ENCODE measurements at regions not wholly inside any gene's neighbourhood (a gene's known extent, or its start where the extent isn't known, plus 50 kb on each side); places are given as distances from the start of the nearest gene placed in this dataset.

DNA sequence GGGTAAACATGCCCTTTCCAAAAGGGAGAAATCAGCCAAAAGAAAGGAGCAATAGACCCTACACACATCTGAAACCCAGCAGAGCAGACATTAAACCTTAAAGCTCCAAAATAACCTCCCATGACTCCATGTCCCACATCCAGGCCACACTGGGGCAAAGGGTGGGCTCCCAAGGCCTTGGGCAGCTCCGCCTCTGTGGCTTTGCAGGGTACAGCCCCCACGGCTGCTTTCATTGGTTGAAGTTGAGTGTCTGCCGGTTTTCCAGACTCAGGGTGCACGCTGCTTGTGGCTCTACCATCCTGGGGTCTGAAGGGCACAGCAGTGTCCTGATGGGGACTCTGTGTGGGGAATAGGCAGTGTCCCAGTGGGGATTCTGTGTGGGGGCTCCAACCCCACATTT is 146.5 kb downstream of the ZDHHC21 start:
- no peak overlapping the region for H3K27ac ChIP-seq (ENCODE audit: low read length)
- no peak overlapping the region for H3K9ac ChIP-seq (ENCODE audit: low read length)
- no peak for TF ChIP-seq EZH2 (IDR thresholded peaks at IDR 0.05; ENCODE audit: low read length, unreplicated experiment)
- no peak for TF ChIP-seq EZH2phosphoT487 (IDR thresholded peaks at IDR 0.05; ENCODE audit: borderline replicate concordance, low read length)
- TF ChIP-seq, protein P1, sequence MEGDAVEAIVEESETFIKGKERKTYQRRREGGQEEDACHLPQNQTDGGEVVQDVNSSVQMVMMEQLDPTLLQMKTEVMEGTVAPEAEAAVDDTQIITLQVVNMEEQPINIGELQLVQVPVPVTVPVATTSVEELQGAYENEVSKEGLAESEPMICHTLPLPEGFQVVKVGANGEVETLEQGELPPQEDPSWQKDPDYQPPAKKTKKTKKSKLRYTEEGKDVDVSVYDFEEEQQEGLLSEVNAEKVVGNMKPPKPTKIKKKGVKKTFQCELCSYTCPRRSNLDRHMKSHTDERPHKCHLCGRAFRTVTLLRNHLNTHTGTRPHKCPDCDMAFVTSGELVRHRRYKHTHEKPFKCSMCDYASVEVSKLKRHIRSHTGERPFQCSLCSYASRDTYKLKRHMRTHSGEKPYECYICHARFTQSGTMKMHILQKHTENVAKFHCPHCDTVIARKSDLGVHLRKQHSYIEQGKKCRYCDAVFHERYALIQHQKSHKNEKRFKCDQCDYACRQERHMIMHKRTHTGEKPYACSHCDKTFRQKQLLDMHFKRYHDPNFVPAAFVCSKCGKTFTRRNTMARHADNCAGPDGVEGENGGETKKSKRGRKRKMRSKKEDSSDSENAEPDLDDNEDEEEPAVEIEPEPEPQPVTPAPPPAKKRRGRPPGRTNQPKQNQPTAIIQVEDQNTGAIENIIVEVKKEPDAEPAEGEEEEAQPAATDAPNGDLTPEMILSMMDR (conservative IDR thresholded peaks at IDR 0.05; ENCODE audit: low read depth, low read length) = no peak
- ChIA-PET CTCF (no interaction called here), POLR2A (ENCODE audit: unreplicated experiment) (no interaction called here)
- H4K20me1 ChIP-seq (ENCODE audit: low read length) = no peaks in the 10 kb centered on the region
- H3K27me3 ChIP-seq (ENCODE audit: low read length) = no peaks in the 10 kb centered on the region
- no peaks in the 10 kb centered on the region for H3K36me3 ChIP-seq (ENCODE audit: low read depth, low read length)
- DNase-seq (no peak), ATAC-seq (no peak)
- BruUV-seq (replicated peaks) = no TSS peak
- H3K9me2 ChIP-seq (replicated peaks; ENCODE audit: low read length) = no peaks in the 10 kb centered on the region
- no peaks in the 10 kb centered on the region for H3F3A ChIP-seq (ENCODE audit: low read length, unreplicated experiment)
- intact Hi-C loops (cut with micrococcal nuclease) = no loop called here
- no peak overlapping the region for H2AFZ ChIP-seq (ENCODE audit: low read length)
- no peaks in the 10 kb centered on the region for H3K4me1 ChIP-seq (ENCODE audit: insufficient read depth, low read length)
- H3K4me3 ChIP-seq (ENCODE audit: low read length) = no peak overlapping the region
- H3K79me2 ChIP-seq (ENCODE audit: low read length) = no peaks in the 10 kb centered on the region
- no peak overlapping the region for H3K4me2 ChIP-seq (ENCODE audit: low read length)
- no peaks in the 10 kb centered on the region for H3K9me3 ChIP-seq (ENCODE audit: low read length)

DNA sequence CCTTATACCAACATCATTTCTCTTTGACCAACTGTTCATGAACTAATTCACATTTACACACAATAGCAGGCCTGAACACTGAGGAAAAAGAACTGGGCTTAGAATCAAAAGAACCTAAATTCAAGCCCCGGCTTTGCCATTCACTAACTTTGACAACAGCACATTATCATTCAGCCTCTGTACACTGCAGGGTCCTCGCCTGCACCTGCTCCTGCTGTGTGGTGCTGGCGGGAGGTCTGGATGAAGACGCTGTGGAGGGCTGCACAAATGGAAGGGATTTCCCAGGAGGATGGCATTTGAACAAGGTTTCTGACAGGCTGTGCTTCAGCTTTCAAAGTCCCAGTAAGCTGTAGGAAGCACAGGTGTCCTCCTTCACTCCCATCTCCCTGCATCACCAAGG is 151.2 kb downstream of the ZDHHC21 start:
- no peak for ATAC-seq
- Histone ChIP-seq H3K9me3 (ENCODE audit: low read length) (no peaks in the 10 kb centered on the region), H3K4me1 (ENCODE audit: insufficient read depth, low read length) (no peaks in the 10 kb centered on the region), H3K27ac (ENCODE audit: low read length) (no peak overlapping the region), H3K9ac (ENCODE audit: low read length) (no peak overlapping the region), H3K9me2 (replicated peaks; ENCODE audit: low read length) (no peaks in the 10 kb centered on the region), H3K4me2 (ENCODE audit: low read length) (no peak overlapping the region), H3K79me2 (ENCODE audit: low read length) (no peaks in the 10 kb centered on the region), H3F3A (ENCODE audit: low read length, unreplicated experiment) (no peaks in the 10 kb centered on the region), H3K4me3 (ENCODE audit: low read length) (no peak overlapping the region), H2AFZ (ENCODE audit: low read length) (no peak overlapping the region), H4K20me1 (ENCODE audit: low read length) (no peaks in the 10 kb centered on the region), H3K36me3 (ENCODE audit: low read depth, low read length) (no peaks in the 10 kb centered on the region), H3K27me3 (ENCODE audit: low read length) (no peaks in the 10 kb centered on the region)
- no peak for DNase-seq
- TF ChIP-seq, protein P1 (conservative IDR thresholded peaks at IDR 0.05; ENCODE audit: low read depth, low read length) = no peak
- TF ChIP-seq EZH2 (IDR thresholded peaks at IDR 0.05; ENCODE audit: low read length, unreplicated experiment) (no peak), EZH2phosphoT487 (IDR thresholded peaks at IDR 0.05; ENCODE audit: borderline replicate concordance, low read length) (no peak)
- intact Hi-C loops (cut with micrococcal nuclease) = no loop called here
- POLR2A ChIA-PET (ENCODE audit: unreplicated experiment) = no interaction called here
- no TSS peak for BruUV-seq (replicated peaks)
- CTCF ChIA-PET = no interaction called here

DNA sequence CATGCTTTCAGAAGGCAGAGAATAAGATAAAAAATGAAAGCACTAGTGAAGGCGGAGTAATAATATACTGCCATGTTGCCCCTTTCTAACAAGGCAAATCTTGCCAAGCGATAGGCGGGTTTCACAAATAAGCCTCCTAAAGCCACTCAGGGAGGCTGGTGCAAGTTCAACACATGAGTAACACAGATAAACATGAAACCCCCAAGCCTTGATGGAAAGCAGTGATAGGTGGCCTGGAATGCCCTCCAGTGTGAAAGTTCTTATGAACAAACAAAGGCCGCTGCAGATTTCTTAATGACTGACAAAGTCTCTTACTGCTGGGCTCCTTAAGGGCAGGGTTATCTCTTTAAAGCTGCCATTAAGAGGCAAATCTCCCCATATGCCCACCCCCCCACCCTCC is 154.7 kb downstream of the ZDHHC21 start:
- Histone ChIP-seq H3K27me3 (ENCODE audit: low read length) (no peaks in the 10 kb centered on the region), H3K4me1 (ENCODE audit: insufficient read depth, low read length) (no peaks in the 10 kb centered on the region), H2AFZ (ENCODE audit: low read length) (no peak overlapping the region), H3K36me3 (ENCODE audit: low read depth, low read length) (no peaks in the 10 kb centered on the region), H3K9me3 (ENCODE audit: low read length) (no peaks in the 10 kb centered on the region), H3F3A (ENCODE audit: low read length, unreplicated experiment) (no peaks in the 10 kb centered on the region), H4K20me1 (ENCODE audit: low read length) (no peaks in the 10 kb centered on the region), H3K9me2 (replicated peaks; ENCODE audit: low read length) (no peaks in the 10 kb centered on the region), H3K4me3 (ENCODE audit: low read length) (no peak overlapping the region), H3K79me2 (ENCODE audit: low read length) (no peaks in the 10 kb centered on the region), H3K4me2 (ENCODE audit: low read length) (no peak overlapping the region), H3K27ac (ENCODE audit: low read length) (no peak overlapping the region), H3K9ac (ENCODE audit: low read length) (no peak overlapping the region)
- BruUV-seq (replicated peaks) = no TSS peak
- CTCF ChIA-PET = no interaction called here
- DNase-seq = no peak
- ATAC-seq = no peak
- POLR2A ChIA-PET (ENCODE audit: unreplicated experiment) = no interaction called here
- intact Hi-C loops (cut with micrococcal nuclease) = no loop called here
- TF ChIP-seq EZH2 (IDR thresholded peaks at IDR 0.05; ENCODE audit: low read length, unreplicated experiment) (no peak), EZH2phosphoT487 (IDR thresholded peaks at IDR 0.05; ENCODE audit: borderline replicate concordance, low read length) (no peak)
- TF ChIP-seq, protein P1 (conservative IDR thresholded peaks at IDR 0.05; ENCODE audit: low read depth, low read length) = no peak

All from PC-3 (cell line).